ENCODE measurements at regions not wholly inside any gene's neighbourhood (a gene's known extent, or its start where the extent isn't known, plus 50 kb on each side); places are given as distances from the start of the nearest gene placed in this dataset.

DNA sequence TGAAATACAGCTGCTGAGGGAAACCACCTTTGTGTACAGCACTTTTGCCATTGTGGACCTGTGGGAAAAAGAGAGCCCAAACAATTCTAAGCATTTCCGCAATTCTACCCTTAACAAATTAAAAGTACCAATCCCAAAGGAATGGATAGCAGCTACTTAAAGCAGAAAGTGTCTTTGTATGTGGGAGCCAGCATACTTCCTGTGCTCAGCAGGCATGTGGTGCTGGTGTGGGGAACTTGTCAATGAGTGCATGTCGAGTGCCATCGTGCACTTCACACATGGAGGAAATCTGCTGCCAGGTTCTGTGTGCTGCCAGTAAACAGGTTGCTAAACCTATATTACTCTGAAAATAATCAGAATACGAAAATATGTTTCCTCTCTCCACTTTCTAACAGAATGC, 399.0 kb downstream of the LRRC70 start:
- DNase-seq: no peak

GRCh38 chr5:62974623-62975022, 396.0 kb downstream of the LRRC70 start:
- DNase-seq: no peak

DNA sequence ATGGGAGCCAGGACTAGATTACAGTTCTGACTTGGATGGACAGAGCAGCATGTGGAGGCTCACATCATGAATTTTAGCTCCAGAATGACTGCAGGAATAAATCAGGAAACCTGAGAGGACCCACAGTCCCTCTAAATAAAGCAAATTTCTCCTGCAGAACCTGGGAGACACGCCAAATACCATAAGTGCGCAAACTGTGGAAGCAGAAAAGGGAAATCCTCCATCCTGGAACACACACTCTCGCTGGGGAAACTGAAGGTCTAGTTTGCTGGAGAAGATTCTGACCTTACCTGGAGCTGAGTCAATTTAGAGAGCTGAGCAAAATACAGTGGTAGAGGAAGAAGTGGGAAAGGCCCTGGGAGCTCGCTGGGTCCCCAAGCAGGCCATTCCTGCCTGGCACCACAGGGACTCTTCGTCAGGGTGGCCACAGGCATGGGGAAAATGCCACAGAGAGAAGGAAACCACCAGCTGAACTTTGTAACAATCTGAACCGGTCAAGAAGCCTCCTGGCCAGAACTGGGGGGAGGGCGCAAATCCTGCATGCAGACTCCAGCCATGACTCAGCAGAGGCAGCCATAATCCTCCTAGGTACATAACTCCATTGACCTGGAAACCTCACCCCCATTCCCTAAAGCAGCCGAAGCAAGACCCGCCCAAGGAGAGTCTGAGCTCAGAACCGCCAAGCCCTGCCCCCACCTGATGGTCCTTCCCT, 390.9 kb downstream of the LRRC70 start:
- DNase-seq: no peak

- no peak for DNase-seq
Measured at GRCh38 chr5:62964428-62964827, 385.8 kb downstream of the LRRC70 start.

DNA sequence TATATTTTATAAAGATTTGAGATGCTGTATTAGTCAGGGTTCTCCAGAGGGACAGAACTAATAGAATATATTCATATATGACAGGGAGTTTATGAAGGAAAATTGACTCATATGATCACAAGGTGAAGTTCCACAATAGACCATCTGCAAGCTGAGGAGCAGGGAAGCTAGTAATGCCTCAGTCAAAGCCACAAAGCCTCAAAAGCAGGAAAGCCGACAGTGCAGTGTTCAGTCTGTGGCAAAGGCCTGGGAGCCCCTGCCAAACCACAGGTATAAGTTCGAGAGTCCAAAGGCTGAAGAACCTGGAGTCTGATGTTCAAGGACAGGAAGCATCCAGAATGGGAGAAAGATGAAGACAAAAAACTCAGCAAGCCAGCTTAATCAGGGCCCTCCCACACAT, 382.2 kb downstream of the LRRC70 start:
- DNase-seq: no peak

GRCh38 chr5:62956597-62956996, 378.0 kb downstream of the LRRC70 start:
- DNase-seq: no peak

- no peak for DNase-seq
Measured at GRCh38 chr5:62954578-62954977, 376.0 kb downstream of the LRRC70 start.

DNA sequence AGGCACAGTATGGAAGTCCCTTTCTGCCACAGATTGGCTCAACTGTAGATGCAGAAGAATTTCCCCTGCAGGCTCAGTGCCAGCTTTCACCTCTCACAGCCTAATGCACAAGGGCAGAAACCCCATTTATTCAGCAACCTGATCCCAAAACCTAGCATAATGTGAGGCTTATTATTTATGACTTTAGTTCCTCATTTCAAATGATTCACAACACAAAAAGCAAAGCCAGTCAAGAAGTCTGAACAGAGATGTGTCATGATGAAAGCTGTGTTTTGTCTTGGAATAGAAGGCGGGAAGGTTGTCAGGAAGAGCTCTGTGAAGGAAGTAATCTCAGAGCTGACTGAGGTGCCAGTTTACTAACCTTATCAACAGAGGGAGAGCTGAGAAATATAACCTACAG, 369.7 kb downstream of the LRRC70 start:
- DNase-seq: no peak

DNA sequence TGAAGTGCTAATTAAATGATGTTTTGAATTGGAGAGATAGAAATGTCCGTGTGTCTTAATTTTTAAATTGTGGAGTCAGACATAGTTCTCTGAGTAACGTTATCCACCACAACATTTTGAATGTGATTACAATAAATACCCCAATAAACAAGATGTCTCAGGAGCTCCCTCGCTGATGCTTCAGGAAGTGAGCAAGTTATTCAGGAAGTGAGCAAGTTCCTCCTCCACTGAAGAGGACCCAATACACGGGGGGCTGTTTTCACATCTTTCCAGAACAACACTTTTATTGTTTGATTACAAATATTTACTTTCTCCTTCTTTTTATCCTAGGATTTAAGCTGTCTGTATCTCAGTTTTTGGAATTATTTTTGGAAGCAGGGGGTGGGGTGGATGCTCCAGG, 363.8 kb downstream of the LRRC70 start:
- DNase-seq: no peak

- DNase-seq: no peak
Measured at GRCh38 chr5:62938927-62939326, 360.3 kb downstream of the LRRC70 start.

DNA sequence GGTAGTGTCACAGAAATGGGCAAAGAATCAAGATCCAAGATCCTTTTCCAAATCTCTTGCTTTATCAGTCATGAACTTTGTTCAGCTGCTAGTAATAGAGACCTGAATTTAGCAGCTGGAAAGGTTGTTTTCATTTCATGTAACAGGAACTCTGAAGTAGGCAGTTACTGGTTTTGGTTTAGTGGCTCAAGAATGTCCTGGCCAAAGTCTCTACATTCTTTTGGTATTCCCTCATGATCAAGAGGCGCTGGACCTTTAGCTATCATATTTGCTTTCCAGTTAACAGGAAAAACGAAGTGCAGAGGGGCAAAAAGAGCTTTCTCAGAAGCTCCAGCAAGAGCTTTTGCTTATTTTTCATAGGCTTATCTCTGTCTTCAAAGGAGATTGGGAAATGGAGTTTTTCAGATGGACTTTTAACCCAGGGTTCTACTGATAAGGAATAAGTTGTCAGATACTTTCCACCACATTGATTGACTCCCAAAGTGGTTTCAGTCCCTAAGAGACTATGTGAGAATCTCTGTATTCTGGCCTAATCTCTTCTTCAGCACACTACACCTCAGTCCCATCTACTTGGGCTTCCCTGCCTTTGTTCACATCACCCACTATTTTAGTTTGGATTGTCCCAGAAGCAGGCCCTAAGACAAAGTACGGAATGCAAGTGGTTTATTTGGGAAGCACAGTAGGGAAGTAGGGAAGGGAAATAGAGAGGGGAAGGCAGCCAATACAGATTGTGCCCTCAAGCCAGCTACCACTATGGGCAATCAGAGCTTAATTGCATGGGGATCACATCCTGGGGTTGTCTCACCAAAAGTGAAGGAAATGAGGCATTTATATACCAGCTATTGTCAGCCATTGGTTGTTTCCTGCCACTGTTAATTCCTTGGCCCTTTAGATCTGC, 359.3 kb downstream of the LRRC70 start:
- peak; percentile 68 for DNase-seq

DNA sequence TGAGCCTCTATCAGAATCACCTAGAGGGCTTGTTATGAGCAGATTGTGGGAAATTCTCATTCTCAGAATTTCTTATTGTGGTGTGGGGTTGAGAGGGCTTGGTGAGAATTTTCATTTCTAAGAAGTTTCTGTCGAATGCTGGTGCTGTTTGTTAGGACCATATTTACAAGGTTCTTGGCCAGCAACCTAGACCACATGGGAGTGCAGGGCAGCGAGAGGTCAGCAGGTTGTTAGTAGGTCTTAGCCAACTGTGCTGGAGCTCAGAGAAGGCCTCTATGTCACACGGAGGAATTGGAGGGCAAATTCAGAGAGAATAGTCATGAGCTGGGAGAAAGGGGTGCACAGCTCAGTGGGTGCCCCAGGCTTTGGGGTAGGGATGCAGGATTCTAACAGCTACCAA, 357.0 kb downstream of the LRRC70 start:
- DNase-seq: no peak

DNA sequence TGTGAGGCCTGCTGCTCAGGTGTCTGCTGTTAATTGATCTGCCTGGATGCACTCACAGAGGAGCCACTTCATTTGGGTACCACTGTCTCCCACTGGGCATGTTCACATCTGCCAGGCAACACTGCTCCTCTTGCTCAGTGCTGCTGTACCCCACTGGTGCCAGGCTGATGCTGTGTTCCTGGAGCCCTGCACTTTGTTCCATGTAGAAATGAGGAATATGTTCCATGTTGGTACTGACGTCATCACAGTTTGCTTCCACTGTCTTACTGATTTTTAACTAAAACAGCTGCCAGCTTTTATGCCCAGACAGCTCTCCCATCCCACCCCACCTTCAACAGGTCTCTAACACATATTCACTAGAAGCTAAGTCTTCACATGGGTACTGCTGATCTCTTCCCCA, 355.7 kb downstream of the LRRC70 start:
- DNase-seq: no peak

GRCh38 chr5:62933261-62933660, 354.6 kb downstream of the LRRC70 start:
- DNase-seq: peak; percentile 65

DNA sequence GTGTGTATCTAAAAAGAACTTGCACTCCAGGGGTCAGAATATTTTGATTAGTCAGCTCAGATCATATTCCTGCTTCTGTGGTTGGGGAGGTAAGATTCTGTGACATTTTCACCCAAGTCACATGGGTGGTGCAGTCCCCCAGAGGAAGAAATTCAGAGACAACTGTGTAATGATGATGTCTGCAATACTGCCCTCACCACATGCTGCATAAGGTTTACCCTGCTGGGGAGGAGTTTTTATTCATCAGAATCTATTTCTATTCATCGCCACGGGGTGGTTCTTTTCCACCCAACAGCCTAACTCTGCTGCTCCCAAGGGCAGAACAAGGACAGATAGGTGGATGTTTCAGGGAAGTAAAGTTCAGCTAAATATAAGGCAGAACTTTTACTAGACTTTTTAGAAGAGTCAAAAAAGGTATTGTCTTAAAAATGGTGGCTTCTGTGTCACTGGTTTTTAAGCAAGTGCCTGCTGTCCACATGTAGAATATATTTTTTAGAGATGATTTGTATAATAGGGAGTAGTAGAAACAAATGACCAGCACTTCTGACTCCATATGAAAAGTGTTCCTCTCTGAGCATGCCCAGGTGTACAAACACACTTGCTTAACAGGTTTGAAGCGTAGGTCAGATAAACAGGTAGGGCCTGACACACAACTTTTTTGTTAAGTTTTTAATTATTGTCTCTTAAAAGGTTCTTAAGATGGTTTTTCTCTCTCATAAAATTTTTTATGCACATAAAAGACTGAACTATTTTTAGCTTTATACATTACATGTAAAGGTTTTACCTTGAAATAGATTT, 352.7 kb downstream of the LRRC70 start:
- no peak for DNase-seq

- DNase-seq: no peak
Measured at GRCh38 chr5:62922191-62922590, 343.6 kb downstream of the LRRC70 start.

- no peak for DNase-seq
Measured at GRCh38 chr5:62920856-62921255, 342.2 kb downstream of the LRRC70 start.

- DNase-seq: no peak
Measured at GRCh38 chr5:62909326-62909725, 330.7 kb downstream of the LRRC70 start.

- DNase-seq: no peak
Measured at GRCh38 chr5:62902126-62902525, 323.5 kb downstream of the LRRC70 start.

DNA sequence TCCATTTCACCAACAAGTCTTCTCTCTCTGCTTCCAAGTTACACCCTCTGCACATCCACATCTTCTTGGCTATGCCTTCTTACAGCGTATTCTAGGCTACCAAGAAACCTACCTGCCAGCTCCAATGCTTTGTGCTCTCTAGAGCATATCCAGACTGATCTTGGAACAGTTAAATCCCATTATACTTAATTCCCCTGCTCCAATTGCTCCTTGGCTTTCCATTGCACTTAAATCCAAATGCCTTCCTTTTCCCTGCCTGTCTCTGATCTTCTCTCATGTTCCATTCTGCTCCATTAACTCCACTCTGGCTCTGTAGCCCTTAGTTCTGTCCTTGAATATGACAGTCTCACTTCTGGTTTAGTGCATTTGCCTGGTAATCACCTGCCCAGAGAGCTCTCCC, 322.4 kb downstream of the LRRC70 start:
- no peak for DNase-seq

- DNase-seq: no peak
Measured at GRCh38 chr5:62896121-62896893, 317.7 kb downstream of the LRRC70 start.
